ENCODE measurements at regions not wholly inside any gene's neighbourhood (a gene's known extent, or its start where the extent isn't known, plus 50 kb on each side); places are given as distances from the start of the nearest gene placed in this dataset.

GRCh38 chr7:22586786-22587140, 86.8 kb upstream of the STEAP1B start:
- TF ChIP-seq, protein P1, sequence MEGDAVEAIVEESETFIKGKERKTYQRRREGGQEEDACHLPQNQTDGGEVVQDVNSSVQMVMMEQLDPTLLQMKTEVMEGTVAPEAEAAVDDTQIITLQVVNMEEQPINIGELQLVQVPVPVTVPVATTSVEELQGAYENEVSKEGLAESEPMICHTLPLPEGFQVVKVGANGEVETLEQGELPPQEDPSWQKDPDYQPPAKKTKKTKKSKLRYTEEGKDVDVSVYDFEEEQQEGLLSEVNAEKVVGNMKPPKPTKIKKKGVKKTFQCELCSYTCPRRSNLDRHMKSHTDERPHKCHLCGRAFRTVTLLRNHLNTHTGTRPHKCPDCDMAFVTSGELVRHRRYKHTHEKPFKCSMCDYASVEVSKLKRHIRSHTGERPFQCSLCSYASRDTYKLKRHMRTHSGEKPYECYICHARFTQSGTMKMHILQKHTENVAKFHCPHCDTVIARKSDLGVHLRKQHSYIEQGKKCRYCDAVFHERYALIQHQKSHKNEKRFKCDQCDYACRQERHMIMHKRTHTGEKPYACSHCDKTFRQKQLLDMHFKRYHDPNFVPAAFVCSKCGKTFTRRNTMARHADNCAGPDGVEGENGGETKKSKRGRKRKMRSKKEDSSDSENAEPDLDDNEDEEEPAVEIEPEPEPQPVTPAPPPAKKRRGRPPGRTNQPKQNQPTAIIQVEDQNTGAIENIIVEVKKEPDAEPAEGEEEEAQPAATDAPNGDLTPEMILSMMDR (IDR thresholded peaks at IDR 0.05; ENCODE audit: insufficient read depth, low read length, missing control alignments): peak; percentile 39
- H3K4me3 ChIP-seq (ENCODE audit: low read depth, low read length): no peak overlapping the region
- ChIA-PET CTCF (interaction anchor here (1.0 to 3.9 kb wide), 18 partner anchors 9 to 469 kb away, joined by 3 to 16 read pairs (median 4); partner anchors contain the start of genes IL6 and TOMM7), POLR2A (interaction anchor here (1.4 kb wide), 1 partner anchor 9 kb away, joined by 5 read pairs; no protein-coding TSS in a partner anchor)
- DNase-seq (ENCODE audit: low read depth, low spot score): no peak

DNA sequence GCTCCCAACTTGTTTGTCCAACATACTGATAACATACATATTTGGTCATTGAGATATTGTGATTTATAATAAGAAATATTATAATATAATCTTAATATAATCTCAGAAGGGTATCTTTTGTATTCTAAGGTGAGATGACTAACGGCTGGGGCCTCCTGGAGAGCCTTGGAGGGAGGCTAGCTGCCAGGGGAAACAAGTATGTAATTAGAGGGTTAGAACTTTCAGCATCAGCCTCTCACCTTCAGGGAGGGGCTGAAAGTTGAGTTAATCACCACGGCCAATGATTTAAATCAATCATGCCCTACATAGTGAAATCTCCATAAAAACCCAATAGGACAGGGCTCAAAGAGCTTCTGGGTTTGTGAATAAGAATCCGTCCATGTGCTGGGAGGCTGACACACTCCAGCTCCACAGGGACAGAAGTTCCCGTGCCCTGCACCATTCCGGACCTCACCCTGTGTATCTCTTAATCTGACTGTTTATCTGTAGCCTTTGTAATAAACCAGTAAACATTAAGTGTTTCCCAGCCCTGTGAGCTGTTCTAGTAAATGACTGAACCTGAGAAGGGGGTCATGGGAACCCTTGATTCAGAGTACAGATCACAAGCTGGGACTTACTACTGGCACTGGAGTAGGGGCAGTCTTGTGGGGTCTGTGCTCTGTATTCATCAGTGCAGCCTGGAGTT, 86.3 kb upstream of the STEAP1B start:
- H3K4me3 ChIP-seq (ENCODE audit: low read depth, low read length): no peak overlapping the region
- POLR2A ChIA-PET: interaction anchor here (1.4 kb wide), 1 partner anchor 9 kb away, joined by 5 read pairs; no protein-coding TSS in a partner anchor
- CTCF ChIA-PET: interaction anchor here (1.0 to 3.9 kb wide), 18 partner anchors 8 to 237 kb away, joined by 3 to 16 read pairs (median 4); partner anchors contain the start of genes IL6 and TOMM7
- TF ChIP-seq, protein P1 (IDR thresholded peaks at IDR 0.05; ENCODE audit: insufficient read depth, low read length, missing control alignments): no peak
- no peak for DNase-seq (ENCODE audit: low read depth, low spot score)

DNA sequence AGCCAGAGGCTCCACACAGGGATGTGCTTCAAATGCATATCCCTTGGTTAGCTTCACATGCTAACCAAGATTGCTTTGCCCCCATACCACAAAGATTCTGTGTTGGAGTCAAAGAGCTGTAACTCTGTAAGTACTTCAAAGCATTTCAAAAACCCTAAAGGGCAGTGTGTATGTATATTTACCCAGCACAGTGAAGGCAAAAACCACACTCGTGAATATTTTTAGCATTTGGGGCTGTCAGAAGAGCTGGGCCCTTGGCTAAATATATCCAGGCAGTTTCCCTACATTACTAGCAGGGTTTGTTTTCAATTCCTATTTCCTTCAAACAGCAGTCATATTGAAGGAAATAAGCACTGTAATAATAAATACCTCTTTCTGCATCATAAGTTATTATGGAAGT, 84.2 kb upstream of the STEAP1B start:
- DNase-seq (ENCODE audit: low read depth, low spot score): no peak
- TF ChIP-seq, protein P1 (IDR thresholded peaks at IDR 0.05; ENCODE audit: insufficient read depth, low read length, missing control alignments): no peak
- H3K4me3 ChIP-seq (ENCODE audit: low read depth, low read length): no peak overlapping the region
- ChIA-PET POLR2A (no interaction called here), CTCF (interaction anchor here (1.3 to 3.9 kb wide), 4 partner anchors 21 to 269 kb away, joined by 4 to 16 read pairs (median 9); partner anchors contain the start of gene IL6)

GRCh38 chr7:22582863-22583622, 83.1 kb upstream of the STEAP1B start:
- ChIA-PET POLR2A (no interaction called here), CTCF (interaction anchor here (1.3 to 3.0 kb wide), 3 partner anchors 20 to 270 kb away, joined by 4 to 10 read pairs (median 4); no protein-coding TSS in a partner anchor)
- no peak overlapping the region for H3K4me3 ChIP-seq (ENCODE audit: low read depth, low read length)
- peak; percentile 84 for DNase-seq (ENCODE audit: low read depth, low spot score)
- TF ChIP-seq, protein P1 (IDR thresholded peaks at IDR 0.05; ENCODE audit: insufficient read depth, low read length, missing control alignments): no peak

- POLR2A ChIA-PET: no interaction called here
- H3K4me3 ChIP-seq (ENCODE audit: low read depth, low read length): no peak overlapping the region
- no peak for DNase-seq (ENCODE audit: low read depth, low spot score)
- TF ChIP-seq, protein P1 (IDR thresholded peaks at IDR 0.05; ENCODE audit: insufficient read depth, low read length, missing control alignments): no peak
- CTCF ChIA-PET: interaction anchor here (1.2 to 3.0 kb wide), 3 partner anchors 145 to 279 kb away, joined by 3 to 10 read pairs (median 4); no protein-coding TSS in a partner anchor
These were observed 81.1 kb upstream of the STEAP1B start for GRCh38 chr7:22581099-22581498.

DNA sequence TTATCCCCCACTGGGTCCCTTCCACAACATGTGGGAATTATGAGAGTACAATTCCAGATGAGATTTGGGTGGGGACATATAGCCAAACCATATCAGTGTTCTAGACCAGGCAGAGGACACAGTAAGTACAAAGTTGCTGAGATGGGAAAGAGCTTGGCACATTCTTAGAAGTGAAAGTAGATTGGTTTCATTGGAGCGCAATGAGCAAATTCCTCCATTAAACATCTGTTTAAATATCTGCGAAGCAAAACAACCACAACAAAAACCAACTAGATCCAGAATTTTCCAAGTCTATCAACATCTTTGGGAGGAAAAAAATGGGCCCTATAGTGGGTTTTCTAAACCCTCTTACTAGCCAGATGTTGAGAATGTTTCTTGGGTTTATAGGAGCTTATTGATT, 80.0 kb upstream of the STEAP1B start:
- H3K4me3 ChIP-seq (ENCODE audit: low read depth, low read length): no peak overlapping the region
- ChIA-PET CTCF (interaction anchor here (3.0 kb wide), 1 partner anchor 148 kb away, joined by 10 read pairs; no protein-coding TSS in a partner anchor), POLR2A (no interaction called here)
- no peak for DNase-seq (ENCODE audit: low read depth, low spot score)
- TF ChIP-seq, protein P1 (IDR thresholded peaks at IDR 0.05; ENCODE audit: insufficient read depth, low read length, missing control alignments): no peak
